ENCODE measurements at regions not wholly inside any gene's neighbourhood (a gene's known extent, or its start where the extent isn't known, plus 50 kb on each side); places are given as distances from the start of the nearest gene placed in this dataset.

GRCh38 chr7:17150018-17150417 is 148.4 kb upstream of the AHR start:
- Histone ChIP-seq H3K27me3 (ENCODE audit: insufficient read depth, low read length) (no peaks in the 10 kb centered on the region), H3K36me3 (ENCODE audit: control insufficient read depth in 1 of 2, insufficient read depth in 2 of 2, low read length in 2 of 2) (no peaks in the 10 kb centered on the region), H3K9me2 (ENCODE audit: insufficient read depth) (no peaks in the 10 kb centered on the region), H3K4me3 (replicated peaks in 1 of 2; ENCODE audit: low read depth in 1 of 2, low read length in 2 of 2) (no peak overlapping the region), H3K4me2 (ENCODE audit: low read length) (no peak overlapping the region), H2AFZ (ENCODE audit: low read depth, low read length, poor library complexity, severe bottlenecking) (no peak overlapping the region), H3K79me2 (ENCODE audit: insufficient read depth, low read length) (no peaks in the 10 kb centered on the region), H3K9ac (ENCODE audit: low read length) (no peak overlapping the region), H3K27ac (ENCODE audit: low read depth, low read length) (no peak overlapping the region), H3K9me3 (ENCODE audit: control insufficient read depth in 1 of 2, insufficient read depth in 1 of 2, low read depth in 1 of 2, low read length in 2 of 2) (no peaks in the 10 kb centered on the region), H3K4me1 (ENCODE audit: control insufficient read depth in 1 of 2, insufficient read depth in 2 of 2, low read length in 2 of 2) (no peaks in the 10 kb centered on the region), H4K20me1 (ENCODE audit: insufficient read depth) (no peaks in the 10 kb centered on the region)
- ChIA-PET POLR2A (no interaction called here), CTCF (no interaction called here), RAD21 (ENCODE audit: low non-redundant PET in 1 of 2, low total read pairs in 2 of 2, uncharacterized antibody in 2 of 2, unreplicated experiment in 2 of 2) (no interaction called here)
- no TSS peak for BruUV-seq (replicated peaks)
- intact Hi-C loops (cut with micrococcal nuclease), result no loop called here
- TF ChIP-seq POLR2A (IDR thresholded peaks at IDR 0.05; ENCODE audit: borderline replicate concordance, extremely low read depth, insufficient read depth, insufficient read length), result no peak
- no peak for TF ChIP-seq EZH2 (IDR thresholded peaks at IDR 0.05)
- TF ChIP-seq REST (IDR thresholded peaks at IDR 0.05; ENCODE audit: low read depth), result no peak
- no peak for DNase-seq (ENCODE audit: low read depth, low spot score)
- ATAC-seq, result no peak

- H2AFZ ChIP-seq (ENCODE audit: low read depth, low read length, poor library complexity, severe bottlenecking), result no peak overlapping the region
- H3K9me2 ChIP-seq (ENCODE audit: insufficient read depth), result no peaks in the 10 kb centered on the region
- no peaks in the 10 kb centered on the region for H3K4me1 ChIP-seq (ENCODE audit: control insufficient read depth in 1 of 2, insufficient read depth in 2 of 2, low read length in 2 of 2)
- H3K4me3 ChIP-seq (replicated peaks in 1 of 2; ENCODE audit: low read depth in 1 of 2, low read length in 2 of 2), result no peak overlapping the region
- H3K36me3 ChIP-seq (ENCODE audit: control insufficient read depth in 1 of 2, insufficient read depth in 2 of 2, low read length in 2 of 2), result no peaks in the 10 kb centered on the region
- DNase-seq (ENCODE audit: low read depth, low spot score) (no peak), ATAC-seq (no peak)
- no TSS peak for BruUV-seq (replicated peaks)
- intact Hi-C loops (cut with micrococcal nuclease), result no loop called here
- no peak overlapping the region for H3K4me2 ChIP-seq (ENCODE audit: low read length)
- POLR2A ChIA-PET, result no interaction called here
- H4K20me1 ChIP-seq (ENCODE audit: insufficient read depth), result no peaks in the 10 kb centered on the region
- no peak overlapping the region for H3K9ac ChIP-seq (ENCODE audit: low read length)
- TF ChIP-seq CBX3 (IDR thresholded peaks at IDR 0.05; ENCODE audit: low read depth) (no peak), ZNF274 (IDR thresholded peaks at IDR 0.05; ENCODE audit: low read depth, low read length) (no peak), FOSL1 (IDR thresholded peaks at IDR 0.05; ENCODE audit: low read depth) (no peak), RAD21 (IDR thresholded peaks at IDR 0.05; ENCODE audit: low read depth) (no peak), POLR2A (IDR thresholded peaks at IDR 0.05; ENCODE audit: borderline replicate concordance, extremely low read depth, insufficient read depth, insufficient read length) (no peak)
- CTCF ChIA-PET, result no interaction called here
- no peaks in the 10 kb centered on the region for H3K79me2 ChIP-seq (ENCODE audit: insufficient read depth, low read length)
- no peaks in the 10 kb centered on the region for H3K27me3 ChIP-seq (ENCODE audit: insufficient read depth, low read length)
- RAD21 ChIA-PET (ENCODE audit: low non-redundant PET in 1 of 2, low total read pairs in 2 of 2, uncharacterized antibody in 2 of 2, unreplicated experiment in 2 of 2), result no interaction called here
- H3K9me3 ChIP-seq (ENCODE audit: control insufficient read depth in 1 of 2, insufficient read depth in 1 of 2, low read depth in 1 of 2, low read length in 2 of 2), result no peaks in the 10 kb centered on the region
- no peak overlapping the region for H3K27ac ChIP-seq (ENCODE audit: low read depth, low read length)
Measured at GRCh38 chr7:17152721-17153120, 145.7 kb upstream of the AHR start.

Measured in HCT116 (cell line).